ENCODE measurements at regions not wholly inside any gene's neighbourhood (a gene's known extent, or its start where the extent isn't known, plus 50 kb on each side); places are given as distances from the start of the nearest gene placed in this dataset.

GRCh38 chr16:52742052-52742451 is 195.1 kb upstream of the TOX3 start (continued):
- TF ChIP-seq, protein P1, sequence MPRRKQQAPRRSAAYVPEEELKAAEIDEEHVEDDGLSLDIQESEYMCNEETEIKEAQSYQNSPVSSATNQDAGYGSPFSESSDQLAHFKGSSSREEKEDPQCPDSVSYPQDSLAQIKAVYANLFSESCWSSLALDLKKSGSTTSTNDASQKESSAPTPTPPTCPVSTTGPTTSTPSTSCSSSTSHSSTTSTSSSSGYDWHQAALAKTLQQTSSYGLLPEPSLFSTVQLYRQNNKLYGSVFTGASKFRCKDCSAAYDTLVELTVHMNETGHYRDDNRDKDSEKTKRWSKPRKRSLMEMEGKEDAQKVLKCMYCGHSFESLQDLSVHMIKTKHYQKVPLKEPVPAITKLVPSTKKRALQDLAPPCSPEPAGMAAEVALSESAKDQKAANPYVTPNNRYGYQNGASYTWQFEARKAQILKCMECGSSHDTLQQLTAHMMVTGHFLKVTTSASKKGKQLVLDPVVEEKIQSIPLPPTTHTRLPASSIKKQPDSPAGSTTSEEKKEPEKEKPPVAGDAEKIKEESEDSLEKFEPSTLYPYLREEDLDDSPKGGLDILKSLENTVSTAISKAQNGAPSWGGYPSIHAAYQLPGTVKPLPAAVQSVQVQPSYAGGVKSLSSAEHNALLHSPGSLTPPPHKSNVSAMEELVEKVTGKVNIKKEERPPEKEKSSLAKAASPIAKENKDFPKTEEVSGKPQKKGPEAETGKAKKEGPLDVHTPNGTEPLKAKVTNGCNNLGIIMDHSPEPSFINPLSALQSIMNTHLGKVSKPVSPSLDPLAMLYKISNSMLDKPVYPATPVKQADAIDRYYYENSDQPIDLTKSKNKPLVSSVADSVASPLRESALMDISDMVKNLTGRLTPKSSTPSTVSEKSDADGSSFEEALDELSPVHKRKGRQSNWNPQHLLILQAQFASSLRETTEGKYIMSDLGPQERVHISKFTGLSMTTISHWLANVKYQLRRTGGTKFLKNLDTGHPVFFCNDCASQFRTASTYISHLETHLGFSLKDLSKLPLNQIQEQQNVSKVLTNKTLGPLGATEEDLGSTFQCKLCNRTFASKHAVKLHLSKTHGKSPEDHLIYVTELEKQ (CRISPR knock-in tag; IDR thresholded peaks at IDR 0.05) = no peak
- TF ChIP-seq TBL1XR1 (IDR thresholded peaks at IDR 0.05; ENCODE audit: low read length in 2 of 2) = no peak
- TF ChIP-seq GATAD2B (IDR thresholded peaks at IDR 0.05; ENCODE audit: borderline replicate concordance) = no peak
- no peak for TF ChIP-seq SRSF9 (IDR thresholded peaks at IDR 0.05; ENCODE audit: borderline replicate concordance, low read depth, low read length)
- TF ChIP-seq SMARCA5 (IDR thresholded peaks at IDR 0.05) = no peak

GRCh38 chr16:52741351-52741750 is 194.4 kb upstream of the TOX3 start:
- FAIRE-seq = no peak
- no peaks in the 10 kb centered on the region for H3K9me1 ChIP-seq (ENCODE audit: control insufficient read depth, insufficient read depth, low read length)
- no peaks in the 10 kb centered on the region for H3K36me3 ChIP-seq (ENCODE audit: control insufficient read depth, insufficient read depth, low read length)
- ChIA-PET POLR2A (no interaction called here), CTCF (ENCODE audit: low intra/inter-chr PET ratio) (no interaction called here)
- no peak overlapping the region for H3K27ac ChIP-seq (ENCODE audit: extremely low read depth, low read depth, low read length)
- no peaks in the 10 kb centered on the region for H3K4me1 ChIP-seq (replicated peaks in 1 of 2; ENCODE audit: control insufficient read depth in 2 of 2, insufficient read depth in 2 of 2, low read length in 2 of 2)
- no TSS peak for BruUV-seq (replicated peaks)
- intact Hi-C loops (cut with micrococcal nuclease) = no loop called here
- H3K4me2 ChIP-seq (ENCODE audit: insufficient read depth, low read length) = no peak overlapping the region
- no peak overlapping the region for H2AFZ ChIP-seq (ENCODE audit: low read depth, low read length)
- no peak overlapping the region for H3K4me3 ChIP-seq
- no peaks in the 10 kb centered on the region for H3K9me3 ChIP-seq (replicated peaks; ENCODE audit: control insufficient read depth, insufficient read depth, low read depth, low read length)
- ATAC-seq = no peak
- H3K9ac ChIP-seq (ENCODE audit: insufficient read depth in 1 of 2, low read depth in 2 of 2, low read length in 2 of 2) = no peak overlapping the region
- WGBS (ENCODE audit: insufficient coverage, low coverage, missing lambda C conversion rate) = 2% methylated on average over 7 of the region's 7 CpGs
- DNase-seq (ENCODE audit: extremely low read depth in 1 of 4, low spot score in 3 of 4) = no peak
- in situ Hi-C loops (cut with MboI) = no loop called here
- no peaks in the 10 kb centered on the region for H3K27me3 ChIP-seq (ENCODE audit: control insufficient read depth in 2 of 2, insufficient read depth in 2 of 2, low read length in 2 of 2)
- no peaks in the 10 kb centered on the region for H3K79me2 ChIP-seq (ENCODE audit: control insufficient read depth, insufficient read depth, low read length)
- no peaks in the 10 kb centered on the region for H4K20me1 ChIP-seq (replicated peaks; ENCODE audit: control insufficient read depth, insufficient read depth, low read length)
- TF ChIP-seq GATA2 (CRISPR knock-in tag; IDR thresholded peaks at IDR 0.05) (no peak), RB1 (IDR thresholded peaks at IDR 0.05; ENCODE audit: low read depth) (no peak), SOX6 (IDR thresholded peaks at IDR 0.05) (no peak), MYNN (IDR thresholded peaks at IDR 0.05) (no peak), MYNN (CRISPR knock-in tag; IDR thresholded peaks at IDR 0.05) (no peak), NEUROD1 (IDR thresholded peaks at IDR 0.05; ENCODE audit: borderline replicate concordance, low read depth, low read length, partially characterized antibody) (no peak), SAP30 (IDR thresholded peaks at IDR 0.05; ENCODE audit: borderline replicate concordance, insufficient read depth, low read depth, low read length, poor library complexity, severe bottlenecking) (no peak), RFX7 (CRISPR knock-in tag; IDR thresholded peaks at IDR 0.05) (no peak)
- TF ChIP-seq, protein P2, sequence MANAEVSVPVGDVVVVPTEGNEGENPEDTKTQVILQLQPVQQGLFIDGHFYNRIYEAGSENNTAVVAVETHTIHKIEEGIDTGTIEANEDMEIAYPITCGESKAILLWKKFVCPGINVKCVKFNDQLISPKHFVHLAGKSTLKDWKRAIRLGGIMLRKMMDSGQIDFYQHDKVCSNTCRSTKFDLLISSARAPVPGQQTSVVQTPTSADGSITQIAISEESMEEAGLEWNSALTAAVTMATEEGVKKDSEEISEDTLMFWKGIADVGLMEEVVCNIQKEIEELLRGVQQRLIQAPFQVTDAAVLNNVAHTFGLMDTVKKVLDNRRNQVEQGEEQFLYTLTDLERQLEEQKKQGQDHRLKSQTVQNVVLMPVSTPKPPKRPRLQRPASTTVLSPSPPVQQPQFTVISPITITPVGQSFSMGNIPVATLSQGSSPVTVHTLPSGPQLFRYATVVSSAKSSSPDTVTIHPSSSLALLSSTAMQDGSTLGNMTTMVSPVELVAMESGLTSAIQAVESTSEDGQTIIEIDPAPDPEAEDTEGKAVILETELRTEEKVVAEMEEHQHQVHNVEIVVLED (CRISPR knock-in tag; IDR thresholded peaks at IDR 0.05) = no peak
- TF ChIP-seq, protein P3, sequence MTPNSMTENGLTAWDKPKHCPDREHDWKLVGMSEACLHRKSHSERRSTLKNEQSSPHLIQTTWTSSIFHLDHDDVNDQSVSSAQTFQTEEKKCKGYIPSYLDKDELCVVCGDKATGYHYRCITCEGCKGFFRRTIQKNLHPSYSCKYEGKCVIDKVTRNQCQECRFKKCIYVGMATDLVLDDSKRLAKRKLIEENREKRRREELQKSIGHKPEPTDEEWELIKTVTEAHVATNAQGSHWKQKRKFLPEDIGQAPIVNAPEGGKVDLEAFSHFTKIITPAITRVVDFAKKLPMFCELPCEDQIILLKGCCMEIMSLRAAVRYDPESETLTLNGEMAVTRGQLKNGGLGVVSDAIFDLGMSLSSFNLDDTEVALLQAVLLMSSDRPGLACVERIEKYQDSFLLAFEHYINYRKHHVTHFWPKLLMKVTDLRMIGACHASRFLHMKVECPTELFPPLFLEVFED (CRISPR knock-in tag; conservative IDR thresholded peaks at IDR 0.05) = no peak
- TF ChIP-seq, protein P4, sequence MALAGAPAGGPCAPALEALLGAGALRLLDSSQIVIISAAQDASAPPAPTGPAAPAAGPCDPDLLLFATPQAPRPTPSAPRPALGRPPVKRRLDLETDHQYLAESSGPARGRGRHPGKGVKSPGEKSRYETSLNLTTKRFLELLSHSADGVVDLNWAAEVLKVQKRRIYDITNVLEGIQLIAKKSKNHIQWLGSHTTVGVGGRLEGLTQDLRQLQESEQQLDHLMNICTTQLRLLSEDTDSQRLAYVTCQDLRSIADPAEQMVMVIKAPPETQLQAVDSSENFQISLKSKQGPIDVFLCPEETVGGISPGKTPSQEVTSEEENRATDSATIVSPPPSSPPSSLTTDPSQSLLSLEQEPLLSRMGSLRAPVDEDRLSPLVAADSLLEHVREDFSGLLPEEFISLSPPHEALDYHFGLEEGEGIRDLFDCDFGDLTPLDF (CRISPR knock-in tag; IDR thresholded peaks at IDR 0.05) = no peak
